HCT116 (cell line): ENCODE measurements at regions not wholly inside any gene's neighbourhood (a gene's known extent, or its start where the extent isn't known, plus 50 kb on each side); places are given as distances from the start of the nearest gene placed in this dataset.
"Not testable (repeated sequence)": the region's sequence is repeated elsewhere in the genome, so short reads cannot be mapped to it uniquely, and the experiment has no call there.

ENCODE experiments used
- ATF3 ChIP-seq: IDR thresholded peaks from 2 replicates; pipeline ENCODE4 v1.6.1; 2012
- CBX3 ChIP-seq: IDR thresholded peaks from 2 replicates; pipeline ENCODE4 v1.6.1; 2012; ENCODE audit warnings: low read depth
- ELF1 ChIP-seq: IDR thresholded peaks from 2 replicates; pipeline ENCODE4 v1.6.1; 2012; ENCODE audit warnings: low read depth, borderline replicate concordance
- EZH2 ChIP-seq: fragments of 200-600 bp; sonication (generic); IDR thresholded peaks from 2 replicates; pipeline ENCODE4 v1.6.1; 2017; ENCODE audit warnings: antibody characterized with exemption, mixed run types
- EZH2phosphoT487 ChIP-seq: fragments of 200-600 bp; IDR thresholded peaks from 2 replicates; pipeline ENCODE4 v1.6.1; 2018; ENCODE audit warnings: antibody characterized with exemption, borderline replicate concordance
- FOSL1 ChIP-seq: IDR thresholded peaks from 2 replicates; pipeline ENCODE4 v1.6.1; 2012; ENCODE audit warnings: low read depth
- POLR2A ChIP-seq: IDR thresholded peaks from 2 replicates; pipeline ENCODE4 v1.7.0; 2011; ENCODE audit warnings: borderline replicate concordance; ENCODE audit not compliant: insufficient read depth, insufficient read length; ENCODE audit errors: extremely low read depth
- POLR2AphosphoS5 ChIP-seq: IDR thresholded peaks from 2 replicates; pipeline ENCODE4 v1.6.1; 2011; ENCODE audit warnings: mild to moderate bottlenecking, low read depth, low read length, moderate library complexity
- SIN3A ChIP-seq: IDR thresholded peaks from 2 replicates; pipeline ENCODE4 v1.6.1; 2012; ENCODE audit warnings: low read depth
- YY1 ChIP-seq: IDR thresholded peaks from 2 replicates; pipeline ENCODE4 v1.6.1; 2011; ENCODE audit warnings: low read length, low read depth, moderate library complexity, mild to moderate bottlenecking; ENCODE audit not compliant: insufficient replicate concordance; ENCODE audit errors: extremely low read depth
- ZNF274 ChIP-seq: fragments of 200-500 bp; sonication (Bioruptor generic); IDR thresholded peaks from 2 replicates; pipeline ENCODE4 v1.6.1; 2014; ENCODE audit warnings: mild to moderate bottlenecking, low read depth, low read length, inconsistent platforms
- TF ChIP-seq, protein P1 (sequence below), 3 experiments: fragments of 200-600 bp in 1 of 3; sonication (generic) in 1 of 3; IDR thresholded peaks in 2 of 3; conservative IDR thresholded peaks in 1 of 3; 2 replicates each; pipeline ENCODE4 v1.5.1; 2012 to 2017; ENCODE audit warnings: low read depth in 2 of 3, low read length in 2 of 3, antibody characterized with exemption in 1 of 3, borderline replicate concordance in 1 of 3, control low read depth in 1 of 3, mild to moderate bottlenecking in 1 of 3, mixed read lengths in 1 of 3, mixed run types in 1 of 3, moderate library complexity in 1 of 3; ENCODE audit not compliant: insufficient read depth in 1 of 3
- TF ChIP-seq, protein P2 (sequence below): IDR thresholded peaks from 2 replicates; pipeline ENCODE4 v1.6.1; 2012; ENCODE audit warnings: low read depth

DNA sequence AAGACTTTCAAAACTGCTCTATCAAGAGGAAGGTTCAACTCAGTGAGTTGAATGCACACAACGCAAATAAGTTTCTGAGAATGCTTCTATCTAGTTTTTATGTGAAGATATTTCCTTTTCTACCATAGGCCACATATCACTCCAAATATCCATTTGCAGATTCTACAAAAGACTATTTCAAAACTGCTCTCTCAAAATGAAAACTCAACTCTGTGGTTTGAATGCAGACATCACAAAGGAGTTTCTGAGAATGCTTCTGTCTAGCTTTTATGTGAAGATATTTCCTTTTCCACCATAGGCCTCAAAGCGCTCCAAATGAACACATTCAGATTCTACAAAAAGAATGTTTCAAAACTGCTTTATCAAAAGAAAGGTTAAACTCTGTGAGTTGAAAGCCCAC, 1093.1 kb upstream of the DEFB115 start:
- TF ChIP-seq, protein P1, sequence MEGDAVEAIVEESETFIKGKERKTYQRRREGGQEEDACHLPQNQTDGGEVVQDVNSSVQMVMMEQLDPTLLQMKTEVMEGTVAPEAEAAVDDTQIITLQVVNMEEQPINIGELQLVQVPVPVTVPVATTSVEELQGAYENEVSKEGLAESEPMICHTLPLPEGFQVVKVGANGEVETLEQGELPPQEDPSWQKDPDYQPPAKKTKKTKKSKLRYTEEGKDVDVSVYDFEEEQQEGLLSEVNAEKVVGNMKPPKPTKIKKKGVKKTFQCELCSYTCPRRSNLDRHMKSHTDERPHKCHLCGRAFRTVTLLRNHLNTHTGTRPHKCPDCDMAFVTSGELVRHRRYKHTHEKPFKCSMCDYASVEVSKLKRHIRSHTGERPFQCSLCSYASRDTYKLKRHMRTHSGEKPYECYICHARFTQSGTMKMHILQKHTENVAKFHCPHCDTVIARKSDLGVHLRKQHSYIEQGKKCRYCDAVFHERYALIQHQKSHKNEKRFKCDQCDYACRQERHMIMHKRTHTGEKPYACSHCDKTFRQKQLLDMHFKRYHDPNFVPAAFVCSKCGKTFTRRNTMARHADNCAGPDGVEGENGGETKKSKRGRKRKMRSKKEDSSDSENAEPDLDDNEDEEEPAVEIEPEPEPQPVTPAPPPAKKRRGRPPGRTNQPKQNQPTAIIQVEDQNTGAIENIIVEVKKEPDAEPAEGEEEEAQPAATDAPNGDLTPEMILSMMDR (IDR thresholded peaks at IDR 0.05 in 2 of 3, conservative IDR thresholded peaks at IDR 0.05 in 1 of 3; ENCODE audit: borderline replicate concordance in 1 of 3, insufficient read depth in 1 of 3, low read depth in 2 of 3, low read length in 2 of 3): not testable (repeated sequence)
- not testable (repeated sequence) for TF ChIP-seq EZH2, SIN3A, ATF3, EZH2phosphoT487, YY1, ELF1, FOSL1, POLR2A, CBX3, POLR2AphosphoS5, ZNF274
- TF ChIP-seq, protein P2, sequence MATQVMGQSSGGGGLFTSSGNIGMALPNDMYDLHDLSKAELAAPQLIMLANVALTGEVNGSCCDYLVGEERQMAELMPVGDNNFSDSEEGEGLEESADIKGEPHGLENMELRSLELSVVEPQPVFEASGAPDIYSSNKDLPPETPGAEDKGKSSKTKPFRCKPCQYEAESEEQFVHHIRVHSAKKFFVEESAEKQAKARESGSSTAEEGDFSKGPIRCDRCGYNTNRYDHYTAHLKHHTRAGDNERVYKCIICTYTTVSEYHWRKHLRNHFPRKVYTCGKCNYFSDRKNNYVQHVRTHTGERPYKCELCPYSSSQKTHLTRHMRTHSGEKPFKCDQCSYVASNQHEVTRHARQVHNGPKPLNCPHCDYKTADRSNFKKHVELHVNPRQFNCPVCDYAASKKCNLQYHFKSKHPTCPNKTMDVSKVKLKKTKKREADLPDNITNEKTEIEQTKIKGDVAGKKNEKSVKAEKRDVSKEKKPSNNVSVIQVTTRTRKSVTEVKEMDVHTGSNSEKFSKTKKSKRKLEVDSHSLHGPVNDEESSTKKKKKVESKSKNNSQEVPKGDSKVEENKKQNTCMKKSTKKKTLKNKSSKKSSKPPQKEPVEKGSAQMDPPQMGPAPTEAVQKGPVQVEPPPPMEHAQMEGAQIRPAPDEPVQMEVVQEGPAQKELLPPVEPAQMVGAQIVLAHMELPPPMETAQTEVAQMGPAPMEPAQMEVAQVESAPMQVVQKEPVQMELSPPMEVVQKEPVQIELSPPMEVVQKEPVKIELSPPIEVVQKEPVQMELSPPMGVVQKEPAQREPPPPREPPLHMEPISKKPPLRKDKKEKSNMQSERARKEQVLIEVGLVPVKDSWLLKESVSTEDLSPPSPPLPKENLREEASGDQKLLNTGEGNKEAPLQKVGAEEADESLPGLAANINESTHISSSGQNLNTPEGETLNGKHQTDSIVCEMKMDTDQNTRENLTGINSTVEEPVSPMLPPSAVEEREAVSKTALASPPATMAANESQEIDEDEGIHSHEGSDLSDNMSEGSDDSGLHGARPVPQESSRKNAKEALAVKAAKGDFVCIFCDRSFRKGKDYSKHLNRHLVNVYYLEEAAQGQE: not testable (repeated sequence)
